HepG2 (cell line): ENCODE measurements at regions not wholly inside any gene's neighbourhood (a gene's known extent, or its start where the extent isn't known, plus 50 kb on each side); places are given as distances from the start of the nearest gene placed in this dataset.

Experiments used
- BORCS8-MEF2B ChIP-seq: sonication (generic); formaldehyde crosslinking; IDR thresholded peaks from 2 replicates; pipeline ENCODE4 v1.8.0; 2022; ENCODE audit warnings: mild to moderate bottlenecking, missing genetic modification reagents
- GZF1 ChIP-seq: sonication (generic); formaldehyde crosslinking; IDR thresholded peaks from 2 replicates; pipeline ENCODE4 v1.5.1; 2020; ENCODE audit warnings: mild to moderate bottlenecking, missing genetic modification reagents
- HDAC2 ChIP-seq: sonication (generic); formaldehyde crosslinking; IDR thresholded peaks from 2 replicates; pipeline ENCODE4 v1.4.0; 2020; ENCODE audit warnings: missing genetic modification reagents
- HOXD1 ChIP-seq: sonication (generic); formaldehyde crosslinking; IDR thresholded peaks from 2 replicates; pipeline ENCODE4 v1.5.0; 2020; ENCODE audit warnings: missing genetic modification reagents
- ISL2 ChIP-seq: sonication (generic); formaldehyde crosslinking; IDR thresholded peaks from 2 replicates; pipeline ENCODE4 v1.5.0; 2020; ENCODE audit warnings: missing genetic modification reagents
- NFYB ChIP-seq: sonication (generic); formaldehyde crosslinking; IDR thresholded peaks from 2 replicates; pipeline ENCODE4 v1.4.0; 2020; ENCODE audit warnings: missing genetic modification reagents
- POLR2AphosphoS2 ChIP-seq: IDR thresholded peaks from 2 replicates; pipeline ENCODE4 v1.6.1; 2011; ENCODE audit warnings: low read depth, low read length, improper control_type of control experiment
- ZFP1 ChIP-seq: IDR thresholded peaks from 2 replicates; pipeline ENCODE4 v1.6.1; 2016
- ZNF441 ChIP-seq: sonication (generic); formaldehyde crosslinking; IDR thresholded peaks from 2 replicates; pipeline ENCODE4 v1.7.0; 2021; ENCODE audit warnings: missing genetic modification reagents, borderline replicate concordance
- ZNF564 ChIP-seq: sonication (generic); formaldehyde crosslinking; IDR thresholded peaks from 2 replicates; pipeline ENCODE4 v1.8.1; 2023; ENCODE audit warnings: mild to moderate bottlenecking, missing genetic modification reagents
- ZNF709 ChIP-seq: sonication (generic); formaldehyde crosslinking; IDR thresholded peaks from 2 replicates; pipeline ENCODE4 v1.5.0; 2020; ENCODE audit warnings: mild to moderate bottlenecking, missing genetic modification reagents
- ZNF879 ChIP-seq: sonication (generic); formaldehyde crosslinking; IDR thresholded peaks from 2 replicates; pipeline ENCODE4 v1.8.1; 2023; ENCODE audit warnings: missing genetic modification reagents
- TF ChIP-seq, protein P1 (sequence below), 2 experiments: fragments of 450-650 bp in 1 of 2; sonication (generic) in 1 of 2; formaldehyde crosslinking in 1 of 2; IDR thresholded peaks; 2 replicates each; pipeline versions ENCODE4 v1.6.1 to v1.8.0; 2016 to 2022; ENCODE audit warnings: antibody characterized with exemption in 1 of 2, mild to moderate bottlenecking in 1 of 2, missing genetic modification reagents in 1 of 2
- TF ChIP-seq, protein P2 (sequence below): sonication (generic); formaldehyde crosslinking; IDR thresholded peaks from 2 replicates; pipeline ENCODE4 v1.5.0; 2020; ENCODE audit warnings: mild to moderate bottlenecking, missing genetic modification reagents, borderline replicate concordance
- TF ChIP-seq, protein P3 (sequence below): IDR thresholded peaks from 2 replicates; pipeline ENCODE4 v1.6.1; 2016; ENCODE audit warnings: low read depth, borderline replicate concordance

DNA sequence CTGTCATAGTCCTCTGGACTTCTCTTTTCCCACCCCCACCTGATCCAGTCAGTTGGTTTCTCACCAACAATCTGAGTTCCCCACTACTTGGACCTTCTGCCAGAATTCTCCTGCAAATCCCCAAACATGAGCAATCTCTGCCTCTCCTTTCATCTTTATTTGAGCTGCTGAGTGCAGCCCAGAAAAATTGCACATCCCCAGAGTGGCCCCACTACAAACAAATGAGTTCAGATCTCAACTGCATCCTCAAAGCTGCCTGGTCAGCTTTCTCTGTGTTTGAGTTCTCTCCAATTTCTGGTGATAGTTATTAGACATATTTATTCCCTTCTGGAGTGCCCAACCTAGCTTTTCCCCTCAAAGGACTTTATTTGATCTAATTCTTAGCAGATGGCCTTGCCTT, 102.2 kb downstream of the PSAT1 start (continued):
- TF ChIP-seq, protein P1, sequence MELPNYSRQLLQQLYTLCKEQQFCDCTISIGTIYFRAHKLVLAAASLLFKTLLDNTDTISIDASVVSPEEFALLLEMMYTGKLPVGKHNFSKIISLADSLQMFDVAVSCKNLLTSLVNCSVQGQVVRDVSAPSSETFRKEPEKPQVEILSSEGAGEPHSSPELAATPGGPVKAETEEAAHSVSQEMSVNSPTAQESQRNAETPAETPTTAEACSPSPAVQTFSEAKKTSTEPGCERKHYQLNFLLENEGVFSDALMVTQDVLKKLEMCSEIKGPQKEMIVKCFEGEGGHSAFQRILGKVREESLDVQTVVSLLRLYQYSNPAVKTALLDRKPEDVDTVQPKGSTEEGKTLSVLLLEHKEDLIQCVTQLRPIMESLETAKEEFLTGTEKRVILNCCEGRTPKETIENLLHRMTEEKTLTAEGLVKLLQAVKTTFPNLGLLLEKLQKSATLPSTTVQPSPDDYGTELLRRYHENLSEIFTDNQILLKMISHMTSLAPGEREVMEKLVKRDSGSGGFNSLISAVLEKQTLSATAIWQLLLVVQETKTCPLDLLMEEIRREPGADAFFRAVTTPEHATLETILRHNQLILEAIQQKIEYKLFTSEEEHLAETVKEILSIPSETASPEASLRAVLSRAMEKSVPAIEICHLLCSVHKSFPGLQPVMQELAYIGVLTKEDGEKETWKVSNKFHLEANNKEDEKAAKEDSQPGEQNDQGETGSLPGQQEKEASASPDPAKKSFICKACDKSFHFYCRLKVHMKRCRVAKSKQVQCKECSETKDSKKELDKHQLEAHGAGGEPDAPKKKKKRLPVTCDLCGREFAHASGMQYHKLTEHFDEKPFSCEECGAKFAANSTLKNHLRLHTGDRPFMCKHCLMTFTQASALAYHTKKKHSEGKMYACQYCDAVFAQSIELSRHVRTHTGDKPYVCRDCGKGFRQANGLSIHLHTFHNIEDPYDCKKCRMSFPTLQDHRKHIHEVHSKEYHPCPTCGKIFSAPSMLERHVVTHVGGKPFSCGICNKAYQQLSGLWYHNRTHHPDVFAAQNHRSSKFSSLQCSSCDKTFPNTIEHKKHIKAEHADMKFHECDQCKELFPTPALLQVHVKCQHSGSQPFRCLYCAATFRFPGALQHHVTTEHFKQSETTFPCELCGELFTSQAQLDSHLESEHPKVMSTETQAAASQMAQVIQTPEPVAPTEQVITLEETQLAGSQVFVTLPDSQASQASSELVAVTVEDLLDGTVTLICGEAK (IDR thresholded peaks at IDR 0.05) = no peak
- TF ChIP-seq, protein P1 (CRISPR knock-in tag; IDR thresholded peaks at IDR 0.05) = no peak
- TF ChIP-seq ZNF709 (CRISPR knock-in tag) (no peak), NFYB (no peak), HDAC2 (0 out of 2 replicates have a peak, but pooled peaks have one; percentile 45), ZFP1 (CRISPR knock-in tag) (no peak), ZNF879 (CRISPR knock-in tag) (no peak), ZNF564 (CRISPR knock-in tag) (no peak), POLR2AphosphoS2 (no peak), GZF1 (CRISPR knock-in tag) (no peak), BORCS8-MEF2B (CRISPR knock-in tag) (no peak), ZNF441 (no peak), HOXD1 (no peak), ISL2 (CRISPR knock-in tag) (no peak)
- TF ChIP-seq, protein P2, sequence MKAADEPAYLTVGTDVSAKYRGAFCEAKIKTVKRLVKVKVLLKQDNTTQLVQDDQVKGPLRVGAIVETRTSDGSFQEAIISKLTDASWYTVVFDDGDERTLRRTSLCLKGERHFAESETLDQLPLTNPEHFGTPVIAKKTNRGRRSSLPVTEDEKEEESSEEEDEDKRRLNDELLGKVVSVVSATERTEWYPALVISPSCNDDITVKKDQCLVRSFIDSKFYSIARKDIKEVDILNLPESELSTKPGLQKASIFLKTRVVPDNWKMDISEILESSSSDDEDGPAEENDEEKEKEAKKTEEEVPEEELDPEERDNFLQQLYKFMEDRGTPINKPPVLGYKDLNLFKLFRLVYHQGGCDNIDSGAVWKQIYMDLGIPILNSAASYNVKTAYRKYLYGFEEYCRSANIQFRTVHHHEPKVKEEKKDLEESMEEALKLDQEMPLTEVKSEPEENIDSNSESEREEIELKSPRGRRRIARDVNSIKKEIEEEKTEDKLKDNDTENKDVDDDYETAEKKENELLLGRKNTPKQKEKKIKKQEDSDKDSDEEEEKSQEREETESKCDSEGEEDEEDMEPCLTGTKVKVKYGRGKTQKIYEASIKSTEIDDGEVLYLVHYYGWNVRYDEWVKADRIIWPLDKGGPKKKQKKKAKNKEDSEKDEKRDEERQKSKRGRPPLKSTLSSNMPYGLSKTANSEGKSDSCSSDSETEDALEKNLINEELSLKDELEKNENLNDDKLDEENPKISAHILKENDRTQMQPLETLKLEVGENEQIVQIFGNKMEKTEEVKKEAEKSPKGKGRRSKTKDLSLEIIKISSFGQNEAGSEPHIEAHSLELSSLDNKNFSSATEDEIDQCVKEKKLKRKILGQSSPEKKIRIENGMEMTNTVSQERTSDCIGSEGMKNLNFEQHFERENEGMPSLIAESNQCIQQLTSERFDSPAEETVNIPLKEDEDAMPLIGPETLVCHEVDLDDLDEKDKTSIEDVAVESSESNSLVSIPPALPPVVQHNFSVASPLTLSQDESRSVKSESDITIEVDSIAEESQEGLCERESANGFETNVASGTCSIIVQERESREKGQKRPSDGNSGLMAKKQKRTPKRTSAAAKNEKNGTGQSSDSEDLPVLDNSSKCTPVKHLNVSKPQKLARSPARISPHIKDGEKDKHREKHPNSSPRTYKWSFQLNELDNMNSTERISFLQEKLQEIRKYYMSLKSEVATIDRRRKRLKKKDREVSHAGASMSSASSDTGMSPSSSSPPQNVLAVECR (CRISPR knock-in tag) = no peak
- TF ChIP-seq, protein P3, sequence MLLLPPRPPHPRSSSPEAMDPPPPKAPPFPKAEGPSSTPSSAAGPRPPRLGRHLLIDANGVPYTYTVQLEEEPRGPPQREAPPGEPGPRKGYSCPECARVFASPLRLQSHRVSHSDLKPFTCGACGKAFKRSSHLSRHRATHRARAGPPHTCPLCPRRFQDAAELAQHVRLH = no peak
